A172 (cell line): ENCODE measurements at regions not wholly inside any gene's neighbourhood (a gene's known extent, or its start where the extent isn't known, plus 50 kb on each side); places are given as distances from the start of the nearest gene placed in this dataset.
A peak's percentile ranks its signal among the peaks of the same experiment; 100 is the strongest.
"Not testable (repeated sequence)": the region's sequence is repeated elsewhere in the genome, so short reads cannot be mapped to it uniquely, and the experiment has no call there.

Experiments
- DNase-seq: peaks from one replicate; pipeline ENCODE4 v3.0.0-alpha.2; 2015; ENCODE audit warnings: low spot score

DNA sequence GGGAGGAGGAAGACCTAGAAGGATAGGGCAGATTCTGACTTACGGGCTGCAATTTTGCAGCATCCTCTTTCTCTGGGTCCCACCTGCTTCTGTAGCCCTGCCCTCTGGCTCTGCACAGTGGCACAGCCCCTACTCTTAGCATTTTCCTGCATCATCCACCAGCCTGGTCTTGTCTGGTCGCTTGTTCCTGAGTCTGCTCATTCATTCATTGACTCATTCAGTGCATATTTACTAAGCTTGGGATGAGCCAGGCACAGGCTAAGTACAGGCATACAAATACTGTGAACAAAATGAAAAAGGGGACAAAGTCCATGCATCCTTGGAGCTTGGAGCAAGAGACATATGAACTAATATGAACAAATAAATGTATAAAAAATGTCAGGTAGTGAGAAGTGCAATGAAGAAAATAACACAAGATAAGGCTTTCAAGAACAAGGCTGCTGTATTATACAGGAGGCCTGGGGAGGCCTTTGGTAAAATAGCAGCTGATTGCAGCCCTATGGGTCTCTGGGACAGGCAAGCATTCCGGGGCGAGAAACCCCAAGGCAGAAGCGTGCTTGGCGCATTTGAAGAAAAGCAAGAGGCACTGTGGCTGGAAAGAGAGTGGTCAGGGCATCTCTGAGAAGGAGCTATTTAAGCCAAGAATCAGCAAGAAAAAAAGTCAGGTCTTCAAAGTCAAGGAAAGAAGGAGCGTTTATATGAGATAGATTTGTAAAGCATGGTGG is 108.0 kb upstream of the ALX4 start:
- no peak for DNase-seq

DNA sequence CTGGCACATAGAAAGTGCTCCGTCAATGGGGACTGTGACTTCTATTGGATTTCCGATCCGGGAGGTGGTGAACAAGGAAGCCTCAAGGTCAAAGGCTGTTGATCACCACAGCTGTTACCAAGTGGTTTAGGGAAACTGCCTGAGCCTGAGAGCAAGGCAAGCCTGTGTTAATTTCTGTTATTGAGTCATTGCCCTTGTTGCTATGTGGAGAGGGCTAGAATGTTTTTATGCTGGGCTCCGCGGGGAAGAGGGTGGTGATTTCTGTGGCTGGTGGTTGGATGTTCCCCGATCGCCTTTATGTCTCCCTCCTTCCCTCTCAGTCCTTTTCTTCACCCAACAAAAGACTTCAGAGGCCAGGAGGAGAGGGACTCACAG is 108.5 kb upstream of the ALX4 start:
- no peak for DNase-seq

DNA sequence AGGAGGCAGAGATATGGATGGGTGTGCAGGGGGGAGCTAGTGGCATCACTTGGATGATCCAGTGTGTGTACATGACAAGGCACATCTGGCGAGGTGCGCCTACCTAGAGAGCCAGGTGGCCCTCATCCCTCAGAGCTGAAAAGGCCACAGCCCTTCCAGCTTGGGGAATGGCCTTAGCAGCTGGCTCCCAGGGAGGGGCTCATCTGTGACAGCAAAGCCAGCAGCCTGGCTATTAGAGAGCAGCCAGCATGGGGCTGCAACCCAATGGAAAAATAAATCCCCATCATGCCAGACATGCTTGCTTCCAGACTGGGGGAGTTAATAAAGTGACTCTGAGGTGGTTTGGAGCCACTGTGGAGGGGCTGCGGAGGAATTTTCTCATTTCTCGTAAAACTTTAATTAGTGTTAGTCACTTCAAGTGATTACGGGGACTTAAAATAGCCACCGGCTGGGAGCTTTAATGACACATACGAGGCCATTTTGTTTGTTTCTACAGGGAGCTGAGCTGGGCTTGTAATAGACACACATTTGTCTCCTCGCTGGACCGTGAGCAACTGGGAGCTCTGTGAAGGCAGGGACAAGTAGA is 111.2 kb upstream of the ALX4 start:
- peak; percentile 41 for DNase-seq

DNA sequence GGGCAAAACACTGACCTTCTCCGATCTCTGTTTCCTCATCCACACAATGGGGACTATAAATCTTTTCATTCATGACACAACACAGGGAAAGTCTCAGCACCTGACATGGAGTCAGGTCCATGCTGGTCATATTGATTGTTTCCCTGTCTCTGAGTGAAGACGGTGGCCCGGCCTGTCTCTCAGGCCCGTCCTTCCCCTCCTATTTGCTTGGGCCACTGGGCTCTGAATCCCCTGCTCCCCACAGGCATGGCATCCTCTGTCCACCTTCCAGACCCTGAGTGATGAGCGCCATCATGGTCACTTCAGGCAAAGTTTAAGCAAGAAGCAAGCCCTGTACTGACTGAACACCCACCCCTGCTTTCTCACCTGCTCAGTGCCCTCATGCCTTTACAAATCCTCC is 113.3 kb upstream of the ALX4 start:
- DNase-seq, result no peak

DNA sequence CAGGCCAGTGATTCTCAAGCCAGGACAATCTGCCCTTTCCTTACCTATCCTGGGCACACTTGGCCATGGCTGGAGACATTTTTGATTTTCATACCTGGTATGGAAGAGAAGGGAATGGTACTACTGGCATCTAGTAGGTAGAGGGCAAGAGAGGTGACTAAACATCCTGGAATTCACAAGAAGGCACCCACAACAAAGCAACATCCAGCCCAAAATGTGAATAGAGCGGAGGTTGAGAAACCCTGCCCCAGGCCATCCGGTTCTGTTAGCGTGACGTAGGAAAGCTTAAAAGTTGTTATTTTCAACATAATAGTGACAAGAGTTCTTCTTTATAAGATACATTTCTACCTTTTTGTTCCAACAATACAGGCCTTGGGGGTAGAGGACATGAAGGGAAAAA is 114.9 kb upstream of the ALX4 start:
- no peak for DNase-seq

DNA sequence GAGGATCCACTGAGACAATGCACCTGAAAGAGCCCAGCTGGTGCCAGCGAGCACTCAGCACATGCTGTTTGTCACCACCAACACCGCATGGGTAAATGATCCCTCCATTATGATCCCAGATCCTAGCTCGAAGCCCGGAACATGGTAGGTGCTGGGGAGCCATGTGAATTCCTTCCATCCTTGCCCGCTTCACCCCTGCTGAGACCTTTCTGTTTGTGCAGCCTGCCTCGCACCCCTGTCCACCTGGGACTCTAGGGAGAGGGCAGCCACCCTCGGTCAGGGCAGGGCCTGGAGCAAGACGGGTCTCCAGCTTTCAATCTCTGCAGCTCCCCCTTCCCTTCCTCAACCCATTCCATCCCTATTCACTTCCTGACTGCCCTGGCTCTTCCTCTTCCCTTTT is 116.2 kb upstream of the ALX4 start:
- DNase-seq, result no peak

DNA sequence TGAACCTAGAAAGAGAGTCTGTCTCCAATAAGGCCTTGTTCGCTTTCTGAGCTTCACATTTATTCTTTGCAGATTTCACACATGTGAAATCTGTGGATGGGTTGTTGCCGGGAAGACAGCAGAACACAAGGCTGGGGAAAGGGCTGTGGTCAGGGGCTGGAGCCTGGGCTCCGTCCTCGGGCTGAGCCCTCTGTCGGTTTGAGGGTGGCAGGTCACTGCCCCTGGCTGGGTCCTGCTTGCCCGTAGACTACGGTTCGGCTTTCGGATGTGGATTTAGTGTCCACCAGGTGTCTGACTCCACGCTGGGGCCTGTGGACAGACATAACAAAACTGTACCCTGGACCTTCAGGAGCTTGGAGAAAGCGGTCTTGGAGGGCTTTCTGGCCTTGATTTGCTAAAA is 117.0 kb upstream of the ALX4 start:
- DNase-seq, result no peak

DNA sequence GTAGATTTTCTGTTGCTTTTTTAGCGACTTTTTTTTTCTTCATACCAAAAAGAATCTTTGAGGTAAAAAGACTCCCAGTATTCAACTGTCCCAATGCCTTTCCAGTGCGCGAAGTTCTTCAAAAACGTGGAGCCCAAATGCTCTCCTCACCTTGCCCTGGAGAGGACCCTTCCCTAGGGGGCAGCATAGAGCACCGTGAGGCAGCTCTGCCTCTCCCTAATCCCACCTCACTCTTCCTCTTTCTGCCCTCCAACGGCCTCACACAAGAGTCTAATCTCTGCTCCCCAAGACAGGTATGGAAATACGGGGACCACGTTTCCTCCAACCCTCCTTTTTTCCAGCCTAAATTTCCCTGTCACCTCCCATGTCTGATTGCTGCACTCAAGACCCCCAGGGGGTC is 117.5 kb upstream of the ALX4 start:
- no peak for DNase-seq

DNA sequence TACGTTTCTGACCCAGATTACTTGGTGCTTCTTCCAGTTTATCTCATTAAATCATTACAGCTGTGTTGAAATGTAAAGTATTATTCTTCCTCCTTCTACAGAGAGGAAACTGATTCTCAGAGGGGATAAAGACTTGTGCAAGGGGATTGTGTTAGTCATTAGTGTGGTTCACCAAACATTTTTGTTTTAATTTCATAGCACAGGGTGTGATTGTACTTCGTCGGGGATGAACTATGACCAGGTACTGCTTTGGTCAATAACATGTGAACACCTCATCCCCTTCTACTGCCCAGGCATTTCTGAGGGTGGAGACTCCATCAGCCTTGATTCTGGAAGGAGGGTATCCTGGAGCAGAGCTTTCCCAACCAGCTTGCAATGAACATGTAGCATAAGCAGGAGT is 120.2 kb upstream of the ALX4 start:
- DNase-seq, result no peak

DNA sequence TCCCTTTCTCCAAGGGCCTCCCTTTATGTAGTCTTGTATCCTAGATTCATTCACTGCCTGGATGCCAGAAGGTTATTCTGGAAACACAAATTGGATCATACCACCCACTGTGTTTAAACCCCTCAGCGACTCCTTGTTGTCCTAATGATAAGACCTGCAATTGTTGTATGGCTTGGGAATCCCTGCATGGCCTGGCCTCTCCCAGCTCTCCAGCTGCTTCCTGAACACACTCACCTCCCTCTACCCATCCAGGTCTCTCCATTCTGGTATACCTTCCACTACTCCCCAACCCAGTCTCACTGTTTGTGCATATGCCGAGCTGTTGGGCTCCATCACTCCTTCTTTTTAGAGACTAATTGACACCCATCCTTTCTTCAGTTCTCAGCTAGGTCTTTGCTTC is 124.3 kb upstream of the ALX4 start:
- no peak for DNase-seq

DNA sequence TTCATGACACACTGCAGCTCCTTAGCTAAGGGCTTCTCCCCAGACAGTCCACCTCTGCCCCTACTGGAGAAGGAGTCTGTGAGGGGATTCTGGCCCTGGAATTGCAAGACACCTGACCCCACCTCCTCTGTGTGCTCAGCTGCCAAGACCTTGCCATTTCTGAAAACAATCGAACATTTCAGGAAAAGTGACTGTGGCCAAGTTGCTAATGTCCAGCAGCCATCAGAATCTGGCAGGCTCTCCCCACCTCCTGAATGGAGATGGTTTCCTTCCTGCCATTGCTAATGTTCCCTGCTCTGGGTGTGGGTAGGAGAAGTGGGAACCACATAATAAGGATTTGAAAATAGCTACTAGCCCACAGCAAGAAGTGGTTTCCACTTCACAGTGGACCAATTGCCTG is 127.2 kb upstream of the ALX4 start:
- DNase-seq, result no peak

DNA sequence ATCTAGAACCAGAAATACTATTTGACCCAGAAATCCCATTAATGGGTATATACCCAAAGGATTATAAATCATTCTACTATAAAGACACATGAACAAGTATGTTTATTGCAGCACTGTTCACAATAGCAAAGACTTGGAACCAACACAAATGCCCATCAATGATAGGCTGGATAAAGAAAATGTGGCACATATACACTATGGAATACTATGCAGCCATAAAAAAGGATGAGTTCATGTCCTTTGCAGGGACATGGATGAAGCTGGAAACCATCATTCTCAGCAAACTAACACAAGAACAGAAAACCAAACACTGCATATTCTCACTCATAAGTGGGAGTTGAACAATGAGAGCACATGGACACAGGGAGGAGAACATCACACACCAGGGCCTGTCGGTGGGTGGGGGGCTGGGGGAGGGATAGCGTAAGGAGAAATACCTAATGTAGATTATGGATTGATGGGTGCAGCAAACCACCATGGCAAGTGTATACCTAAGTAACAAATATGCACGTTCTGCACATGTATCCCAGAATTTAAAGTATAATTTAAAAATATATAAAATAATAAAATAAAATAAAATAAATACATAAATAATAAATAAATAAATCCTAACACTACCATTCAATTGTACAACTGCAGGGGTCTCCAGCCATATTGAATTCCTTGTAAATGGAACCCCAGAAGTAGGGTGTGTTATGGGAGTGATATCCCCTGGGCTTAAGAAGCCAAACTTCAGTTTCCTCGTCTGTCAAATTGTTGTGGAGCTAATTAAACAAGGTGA is 122.4 kb upstream of the CD82 start:
- DNase-seq, result not testable (repeated sequence)

DNA sequence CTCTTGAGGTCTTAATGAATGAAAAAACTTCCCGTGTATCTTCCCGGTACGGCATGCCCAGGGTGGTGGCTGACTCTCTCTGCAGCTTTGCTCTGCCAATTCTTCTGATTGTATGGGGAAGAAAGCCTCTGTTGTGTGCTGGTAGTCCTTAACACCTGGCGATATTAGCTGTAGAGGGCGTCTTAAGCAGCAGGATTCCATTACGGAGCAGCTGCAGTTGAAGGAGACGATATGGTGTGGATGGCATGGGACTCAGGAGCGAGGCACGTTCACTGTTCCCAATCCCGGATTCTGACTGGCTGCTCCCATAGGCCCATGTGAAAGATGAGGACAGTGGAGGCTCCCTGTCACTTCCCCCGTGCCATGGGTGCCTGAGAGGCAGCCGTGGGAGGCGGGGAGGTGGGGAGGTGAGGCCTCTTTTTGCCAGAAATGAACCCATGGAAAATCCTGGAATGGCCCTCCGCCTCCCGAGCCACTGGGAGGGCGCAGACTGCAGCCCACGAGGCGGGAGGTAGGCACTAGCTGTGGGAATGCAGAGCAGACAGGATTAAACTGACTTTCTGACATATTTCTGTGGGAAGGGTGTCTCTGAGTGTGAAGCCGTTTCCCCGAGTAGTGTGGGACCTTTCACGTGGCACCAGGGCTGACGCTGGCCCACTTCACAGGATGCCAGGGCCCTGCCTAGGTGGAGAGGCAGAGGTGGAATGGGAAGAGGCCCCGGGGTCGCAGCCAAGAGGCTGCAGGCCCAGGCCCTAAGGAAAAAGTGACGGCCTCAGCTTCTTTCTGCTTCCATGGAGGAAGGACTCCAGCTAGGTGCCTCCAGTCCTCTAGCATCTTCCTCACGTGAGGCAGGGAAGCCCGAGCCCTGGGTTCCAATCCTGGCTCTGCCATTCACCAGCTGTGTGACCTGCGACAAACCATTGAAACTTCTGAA is 121.4 kb upstream of the CD82 start:
- no peak for DNase-seq

DNA sequence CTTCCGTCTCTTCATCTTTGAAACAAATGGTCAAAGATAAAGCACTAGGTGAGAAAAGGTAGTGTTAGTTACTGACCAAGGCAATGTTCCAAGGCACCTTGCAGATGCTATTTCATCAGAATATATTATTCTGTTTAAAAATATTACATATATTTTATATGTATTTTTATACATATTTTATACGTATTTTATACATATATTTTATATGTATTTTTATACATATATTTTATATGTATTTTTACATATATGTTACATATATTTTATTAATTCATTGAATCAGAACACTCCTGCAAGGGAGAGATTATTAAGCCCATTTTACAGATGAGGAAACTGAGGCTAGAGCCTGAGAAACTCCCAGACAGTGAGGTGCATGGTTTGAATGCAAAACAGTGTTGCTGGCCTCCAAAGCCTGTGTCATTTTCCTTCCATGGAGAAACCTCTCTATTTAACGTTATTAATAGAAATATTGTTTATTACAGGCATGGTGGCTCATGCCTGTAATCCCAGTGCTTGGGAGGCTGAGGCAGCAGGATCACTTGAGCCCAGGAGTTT is 120.6 kb upstream of the CD82 start:
- no peak for DNase-seq

DNA sequence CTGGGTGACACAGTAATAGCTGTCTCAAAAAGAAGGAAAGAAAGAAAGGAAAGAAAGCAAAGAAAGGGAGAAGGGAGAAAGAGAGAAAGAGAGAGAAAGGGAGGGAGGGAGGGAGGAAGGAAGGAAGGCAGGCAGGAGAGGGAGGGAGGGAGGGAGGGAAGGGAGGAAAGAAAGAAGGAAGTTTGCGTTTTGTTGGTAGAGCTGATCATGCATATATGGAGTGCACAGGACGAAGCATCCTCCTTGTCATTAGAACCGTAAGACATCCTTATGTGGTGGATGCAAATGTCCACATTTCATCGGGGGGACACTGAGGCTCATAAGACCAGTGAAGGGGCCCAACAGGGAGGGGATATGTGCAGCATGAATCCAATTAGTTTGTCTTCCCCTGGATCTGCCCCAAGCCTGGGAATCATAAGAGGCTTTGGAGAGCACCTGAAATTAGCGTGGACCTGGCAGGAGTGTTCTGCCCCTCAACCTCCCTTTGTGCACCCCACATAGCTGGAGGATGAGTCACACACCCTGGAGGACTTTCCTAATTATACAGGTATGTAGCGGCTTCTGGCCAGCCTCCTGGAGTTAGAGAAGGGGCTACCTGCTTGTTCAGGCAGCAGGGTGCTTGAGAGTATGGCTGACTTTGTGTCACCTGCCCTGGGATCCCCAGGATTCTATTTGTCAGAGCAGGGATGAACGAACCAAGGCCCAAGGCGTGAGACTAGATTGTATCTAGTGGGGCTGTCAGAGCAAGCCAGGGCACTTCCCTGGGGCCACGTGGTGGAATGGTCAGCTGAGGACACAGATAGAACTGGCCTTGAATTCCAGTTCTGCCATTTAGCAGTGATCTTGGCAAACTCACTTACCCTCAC is 119.7 kb upstream of the CD82 start:
- peak; percentile 8 for DNase-seq

DNA sequence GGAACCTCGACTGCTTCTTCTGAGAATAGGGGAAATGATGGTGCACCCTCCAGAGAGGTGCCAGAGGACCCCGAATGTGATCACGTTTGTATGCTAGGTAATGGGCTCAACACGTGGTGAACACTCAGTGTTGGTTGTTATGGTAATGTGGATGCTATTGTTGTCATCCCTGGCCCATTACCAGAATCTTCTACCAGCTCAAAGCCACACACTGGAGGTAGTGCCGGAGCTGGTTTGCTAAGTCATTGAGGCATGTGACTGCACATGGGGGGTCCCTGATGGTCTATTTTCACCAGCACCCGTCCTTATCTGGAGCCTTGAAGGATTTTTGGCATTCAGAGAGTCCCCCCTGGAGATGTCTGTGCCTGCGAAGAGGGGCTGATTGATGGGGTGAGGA is 119.1 kb upstream of the CD82 start:
- no peak for DNase-seq

DNA sequence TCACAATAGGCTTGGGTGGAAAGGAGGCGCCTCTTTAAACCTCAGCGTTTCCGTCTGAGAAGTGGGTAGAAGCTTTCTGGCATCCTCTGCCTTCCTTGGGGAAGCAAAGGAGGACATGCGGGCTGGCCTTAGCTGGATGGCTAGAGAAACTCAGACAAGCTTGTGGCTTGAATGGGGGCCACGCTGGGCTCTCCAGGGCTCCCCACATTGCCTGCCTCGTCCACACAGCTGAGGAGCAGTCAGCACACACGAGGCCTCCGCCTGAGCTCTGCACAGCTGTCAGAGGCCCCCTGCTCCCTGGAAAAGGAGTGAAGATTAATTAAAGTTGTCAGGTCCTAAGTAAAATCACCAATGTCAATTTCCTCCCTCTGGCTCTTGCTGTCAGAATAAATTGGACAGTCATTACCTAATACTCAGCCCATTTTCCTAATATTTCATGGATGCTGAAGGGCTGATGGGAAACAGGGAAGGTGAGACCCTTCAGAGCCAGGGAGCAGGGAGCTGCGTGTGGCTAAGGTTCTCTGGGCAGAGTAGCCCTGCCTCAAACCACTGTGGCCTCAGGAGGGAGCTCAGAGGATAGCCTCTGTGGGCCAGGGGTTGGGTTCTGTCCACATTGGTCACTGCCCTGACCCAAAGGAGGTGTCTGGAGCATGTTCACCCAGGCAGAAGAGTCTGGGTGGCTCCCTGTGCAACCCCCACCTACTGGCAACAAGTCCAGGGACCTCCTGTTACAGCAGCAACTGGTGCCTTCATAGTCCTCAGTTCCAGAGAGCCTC is 118.3 kb upstream of the CD82 start:
- no peak for DNase-seq

DNA sequence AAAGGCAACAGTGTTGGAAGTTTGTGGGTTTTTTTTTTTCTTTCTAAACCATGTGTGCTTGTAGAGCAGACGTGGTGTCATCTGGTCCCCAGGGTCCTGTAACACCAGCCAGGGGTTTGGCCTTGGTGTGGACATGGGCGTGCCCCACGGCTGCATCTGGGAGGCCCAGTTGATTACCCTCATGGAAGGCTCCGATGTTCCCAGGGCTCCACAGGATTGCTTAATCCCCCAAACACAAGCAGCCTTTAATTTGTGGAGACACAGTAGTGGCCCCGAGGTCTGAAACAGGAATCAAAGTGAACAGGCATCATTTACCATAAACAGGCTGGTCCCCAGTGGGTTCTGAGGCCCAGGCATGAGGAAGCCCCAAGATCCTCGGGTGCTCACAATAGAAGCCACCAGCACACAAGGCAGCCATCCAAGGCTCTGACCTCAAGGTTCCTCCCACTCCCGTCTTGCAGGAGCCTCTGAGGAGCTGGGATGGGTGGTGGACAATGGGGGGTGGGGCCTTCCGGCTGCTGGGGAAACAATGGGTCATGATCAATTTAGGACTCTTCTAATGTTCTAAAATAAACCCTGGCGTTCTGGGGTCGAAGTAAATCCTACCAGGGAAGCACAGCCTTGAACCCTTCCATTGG is 115.0 kb upstream of the CD82 start:
- DNase-seq, result no peak

DNA sequence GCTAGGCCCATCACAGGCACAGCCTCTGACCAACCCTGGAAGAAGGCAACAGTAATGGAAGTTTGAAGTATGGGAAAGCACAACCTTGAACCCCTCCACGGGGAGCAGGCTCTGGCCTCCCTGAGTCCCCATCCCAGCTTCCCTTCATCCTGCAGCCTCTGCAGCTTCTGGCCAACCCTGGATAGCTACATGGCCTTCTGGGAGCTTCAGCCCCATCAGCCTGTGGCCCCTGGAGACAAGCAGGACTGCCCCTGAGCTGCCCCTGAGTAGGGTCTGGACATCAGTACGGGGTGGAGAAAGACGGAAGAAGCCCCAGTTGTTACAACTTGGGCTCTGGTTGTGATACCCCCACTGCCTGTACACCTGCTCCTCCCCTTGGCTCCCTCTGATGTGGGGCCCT is 113.8 kb upstream of the CD82 start:
- no peak for DNase-seq
